ENCODE measurements at regions not wholly inside any gene's neighbourhood (a gene's known extent, or its start where the extent isn't known, plus 50 kb on each side); places are given as distances from the start of the nearest gene placed in this dataset.

DNA sequence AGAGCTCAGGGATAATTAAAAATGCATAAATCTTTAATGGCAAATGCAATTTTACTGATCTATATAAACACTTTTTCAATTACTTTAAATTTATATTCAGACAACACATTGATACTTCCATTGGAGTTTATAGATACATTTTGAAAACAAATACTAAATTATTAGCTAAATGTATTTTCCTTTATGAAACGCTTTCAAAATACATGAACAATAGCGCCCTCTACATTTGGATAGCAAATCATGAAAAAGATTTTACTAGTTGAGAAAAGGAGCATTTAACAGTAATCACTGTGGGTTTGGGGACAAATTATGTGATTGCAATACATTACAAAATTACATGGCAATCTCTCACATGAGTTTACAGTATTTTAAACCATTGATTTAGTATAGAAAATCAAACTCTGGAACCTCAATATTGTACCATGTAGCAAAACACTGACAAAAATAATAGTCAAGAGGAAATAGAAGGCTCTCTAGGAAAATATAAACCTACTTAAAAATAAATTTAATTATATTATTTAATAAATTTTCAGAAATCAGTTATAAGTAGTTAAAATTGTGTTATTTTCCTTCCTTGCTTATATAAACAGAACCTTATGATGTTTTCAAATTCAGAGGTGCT lies 207.9 kb downstream of the ZIC1 start:
- TF ChIP-seq POLR2A (IDR thresholded peaks at IDR 0.05) (no peak), POLR2AphosphoS5 (IDR thresholded peaks at IDR 0.05) (no peak)
- TF ChIP-seq, protein P1, sequence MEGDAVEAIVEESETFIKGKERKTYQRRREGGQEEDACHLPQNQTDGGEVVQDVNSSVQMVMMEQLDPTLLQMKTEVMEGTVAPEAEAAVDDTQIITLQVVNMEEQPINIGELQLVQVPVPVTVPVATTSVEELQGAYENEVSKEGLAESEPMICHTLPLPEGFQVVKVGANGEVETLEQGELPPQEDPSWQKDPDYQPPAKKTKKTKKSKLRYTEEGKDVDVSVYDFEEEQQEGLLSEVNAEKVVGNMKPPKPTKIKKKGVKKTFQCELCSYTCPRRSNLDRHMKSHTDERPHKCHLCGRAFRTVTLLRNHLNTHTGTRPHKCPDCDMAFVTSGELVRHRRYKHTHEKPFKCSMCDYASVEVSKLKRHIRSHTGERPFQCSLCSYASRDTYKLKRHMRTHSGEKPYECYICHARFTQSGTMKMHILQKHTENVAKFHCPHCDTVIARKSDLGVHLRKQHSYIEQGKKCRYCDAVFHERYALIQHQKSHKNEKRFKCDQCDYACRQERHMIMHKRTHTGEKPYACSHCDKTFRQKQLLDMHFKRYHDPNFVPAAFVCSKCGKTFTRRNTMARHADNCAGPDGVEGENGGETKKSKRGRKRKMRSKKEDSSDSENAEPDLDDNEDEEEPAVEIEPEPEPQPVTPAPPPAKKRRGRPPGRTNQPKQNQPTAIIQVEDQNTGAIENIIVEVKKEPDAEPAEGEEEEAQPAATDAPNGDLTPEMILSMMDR (IDR thresholded peaks at IDR 0.05 in 8 of 11, conservative IDR thresholded peaks at IDR 0.05 in 3 of 11): peak in 2 of 11 experiments; percentile 12 to 17
